Keratinocyte (primary cell): ENCODE measurements at regions not wholly inside any gene's neighbourhood (a gene's known extent, or its start where the extent isn't known, plus 50 kb on each side); places are given as distances from the start of the nearest gene placed in this dataset.

Experiments used
- CTCF ChIP-seq, 3 experiments: IDR thresholded peaks in 1 of 3; conservative IDR thresholded peaks in 1 of 3; optimal IDR thresholded peaks in 1 of 3; 2 replicates in 2 of 3; 3 replicates in 1 of 3; pipeline versions ENCODE3 to v1.5.1; 2011; ENCODE audit warnings: low read length in 3 of 3, mild to moderate bottlenecking in 3 of 3, moderate library complexity in 2 of 3, control low read depth in 1 of 3, inconsistent platforms in 1 of 3; ENCODE audit not compliant: insufficient read depth in 2 of 3; ENCODE audit errors: extremely low read depth in 1 of 3
- EZH2 ChIP-seq: IDR thresholded peaks from one replicate; pipeline ENCODE4 v1.6.1; 2012; ENCODE audit warnings: inconsistent platforms, mild to moderate bottlenecking, low read length, moderate library complexity

- no peak for TF ChIP-seq CTCF (optimal IDR thresholded peaks at IDR 0.05 in 1 of 3, IDR thresholded peaks at IDR 0.05 in 1 of 3, conservative IDR thresholded peaks at IDR 0.05 in 1 of 3; ENCODE audit: extremely low read depth in 1 of 3, insufficient read depth in 2 of 3, low read length in 3 of 3)
- TF ChIP-seq EZH2, result no peak
These were observed 271.4 kb downstream of the POM121L12 start for GRCh38 chr7:53306846-53307245.
